ENCODE measurements at regions not wholly inside any gene's neighbourhood (a gene's known extent, or its start where the extent isn't known, plus 50 kb on each side); places are given as distances from the start of the nearest gene placed in this dataset.
A peak's percentile ranks its signal among the peaks of the same experiment; 100 is the strongest.
"Not testable (repeated sequence)": the region's sequence is repeated elsewhere in the genome, so short reads cannot be mapped to it uniquely, and the experiment has no call there.

GRCh38 chr1:185681034-185681633 lies 53.1 kb upstream of the HMCN1 start:
- DNase-seq (ENCODE audit: low spot score) (peak; percentile 42), FAIRE-seq (no peak)

- FAIRE-seq, result no peak
- no peak for DNase-seq (ENCODE audit: low spot score)
These were observed 53.7 kb upstream of the HMCN1 start for GRCh38 chr1:185680453-185680852.

DNA sequence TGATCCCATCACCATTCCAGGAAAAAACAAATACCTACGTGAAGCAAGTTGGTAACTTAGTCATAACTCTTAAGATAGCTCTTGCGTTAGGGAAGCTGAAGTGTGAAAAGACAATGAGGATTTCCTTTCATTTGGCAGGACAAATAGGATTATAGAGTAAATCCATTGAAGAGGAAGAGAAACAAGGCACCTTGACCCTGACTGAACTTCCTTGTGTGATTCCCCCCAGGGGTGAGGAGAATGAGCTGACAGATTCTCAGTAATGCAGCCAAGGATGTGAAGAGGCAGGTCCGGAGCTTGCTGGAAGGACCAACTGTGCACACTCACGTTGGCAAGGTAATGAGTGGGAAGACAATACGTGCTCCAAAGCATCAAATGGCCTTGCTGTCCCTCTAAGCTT lies 55.0 kb upstream of the HMCN1 start:
- FAIRE-seq (no peak), DNase-seq (ENCODE audit: low spot score) (no peak)

DNA sequence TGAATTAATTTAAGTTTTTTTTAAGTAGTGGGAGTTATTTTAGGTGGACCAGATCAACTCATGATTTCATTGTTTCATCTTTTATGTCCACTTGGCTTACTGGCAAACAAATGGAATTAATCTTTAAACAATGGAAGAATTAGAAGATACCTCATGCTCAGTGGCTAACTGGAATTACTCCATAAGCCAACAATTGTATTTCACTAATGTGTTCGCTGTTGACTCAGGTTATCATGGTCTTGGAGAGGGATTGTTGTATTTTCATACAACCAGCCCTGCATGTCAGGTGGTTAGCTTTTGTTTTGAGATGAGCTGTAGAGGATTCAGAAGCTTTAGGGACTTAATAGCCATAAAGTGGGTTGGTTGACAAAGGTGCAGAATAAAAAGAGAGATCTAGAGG lies 57.2 kb upstream of the HMCN1 start:
- no peak for DNase-seq (ENCODE audit: low spot score)
- FAIRE-seq, result no peak

GRCh38 chr1:185674201-185674600 lies 60.0 kb upstream of the HMCN1 start:
- FAIRE-seq, result no peak
- no peak for DNase-seq (ENCODE audit: low spot score)

- no peak for FAIRE-seq
These were observed 61.4 kb upstream of the HMCN1 start for GRCh38 chr1:185672719-185673360.

GRCh38 chr1:185670187-185670627 lies 64.0 kb upstream of the HMCN1 start:
- peak; percentile 23 for DNase-seq (ENCODE audit: low spot score)
- FAIRE-seq, result no peak

More at GRCh38 chr1:185672719-185673360, 61.4 kb upstream of the HMCN1 start:
- DNase-seq (ENCODE audit: low spot score), result no peak

DNA sequence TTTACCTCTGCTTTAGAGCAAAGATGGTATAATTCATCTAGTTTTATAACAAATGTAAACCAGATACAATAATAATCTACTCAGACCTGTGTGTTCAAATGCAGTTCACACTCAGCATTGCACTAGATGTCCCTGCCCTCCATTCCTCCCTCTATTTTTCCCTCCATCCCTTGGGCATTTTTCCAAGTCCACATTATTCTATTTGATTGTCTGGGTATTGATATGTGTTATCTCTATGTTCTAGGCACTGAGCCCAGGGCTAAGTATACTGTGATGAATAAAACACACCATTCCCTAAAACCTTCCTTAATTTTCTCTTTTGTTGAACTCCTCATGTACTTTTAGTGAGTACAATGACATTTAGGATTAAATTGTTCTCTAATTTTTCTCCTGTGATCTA lies 66.2 kb upstream of the HMCN1 start:
- no peak for FAIRE-seq
- no peak for DNase-seq (ENCODE audit: low spot score)

- FAIRE-seq (no peak), DNase-seq (ENCODE audit: low spot score) (no peak)
These were observed 67.6 kb upstream of the HMCN1 start for GRCh38 chr1:185666582-185666981.

- no peak for FAIRE-seq
- DNase-seq (ENCODE audit: low spot score), result no peak
These were observed 70.4 kb upstream of the HMCN1 start for GRCh38 chr1:185663771-185664296.

GRCh38 chr1:185663332-185663731 lies 70.9 kb upstream of the HMCN1 start:
- DNase-seq (ENCODE audit: low spot score) (no peak), FAIRE-seq (no peak)

- no peak for FAIRE-seq
- no peak for DNase-seq (ENCODE audit: low spot score)
These were observed 72.2 kb upstream of the HMCN1 start for GRCh38 chr1:185661971-185662370.

DNA sequence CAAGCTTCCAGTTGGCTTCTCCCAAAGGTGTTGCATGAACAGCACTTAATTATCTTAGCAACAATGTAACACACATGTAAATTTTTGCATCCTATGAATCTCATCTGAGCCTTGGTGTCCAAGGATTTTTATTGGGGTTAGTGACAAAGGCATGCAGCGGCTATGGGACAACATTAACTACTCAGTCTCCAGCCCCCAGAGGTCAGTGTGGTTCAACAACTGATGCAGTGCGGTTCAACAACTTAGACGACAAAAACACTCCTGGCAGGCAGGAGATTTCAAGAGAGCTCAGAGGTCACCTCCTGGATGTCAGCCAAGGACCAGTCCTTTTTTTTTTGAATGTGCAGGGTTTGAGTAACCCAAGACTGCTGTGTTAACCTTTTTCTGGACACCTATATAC lies 77.5 kb upstream of the HMCN1 start:
- DNase-seq (ENCODE audit: low spot score), result no peak
- FAIRE-seq, result no peak

GRCh38 chr1:185654952-185655314 lies 79.3 kb upstream of the HMCN1 start:
- FAIRE-seq (no peak), DNase-seq (ENCODE audit: low spot score) (no peak)

DNA sequence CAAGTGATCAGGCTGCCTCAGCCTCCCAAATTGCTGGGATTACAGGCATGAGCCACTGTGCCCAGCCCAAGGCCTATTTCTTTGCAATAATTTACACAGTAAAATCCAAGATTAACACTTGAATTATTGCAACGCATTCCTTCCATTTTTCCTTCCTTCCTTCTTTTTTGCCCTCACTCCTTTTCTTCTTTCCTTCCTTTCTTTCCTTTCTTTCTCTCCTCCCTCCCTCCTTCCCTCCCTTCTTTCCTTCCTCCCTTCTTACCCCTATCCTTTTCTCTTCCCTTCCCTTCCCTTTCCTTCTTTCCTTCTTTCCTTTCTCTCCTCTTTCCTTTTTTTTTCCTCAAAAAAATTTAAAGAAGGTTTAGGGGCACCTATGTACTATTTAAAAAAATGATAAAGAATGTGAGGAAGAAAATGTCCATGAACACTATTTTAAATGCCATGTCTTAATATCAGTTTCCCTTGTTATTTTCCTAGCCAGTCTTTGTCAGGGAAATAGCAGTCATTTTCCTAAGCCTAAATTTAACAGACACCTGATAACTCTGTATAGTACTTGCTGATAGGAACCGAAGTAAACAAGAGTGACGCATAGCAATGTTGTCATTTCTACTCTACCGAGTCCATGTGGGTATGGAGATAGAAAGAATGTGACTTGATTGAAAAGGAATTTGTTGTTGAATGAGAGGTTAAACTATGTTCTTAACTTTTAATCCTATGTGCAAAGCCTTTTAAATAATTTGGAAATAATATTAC lies 79.8 kb upstream of the HMCN1 start:
- FAIRE-seq (no peak), DNase-seq (ENCODE audit: low spot score) (no peak)

GRCh38 chr1:185653615-185654014 lies 80.6 kb upstream of the HMCN1 start:
- FAIRE-seq (no peak), DNase-seq (ENCODE audit: low spot score) (no peak)

DNA sequence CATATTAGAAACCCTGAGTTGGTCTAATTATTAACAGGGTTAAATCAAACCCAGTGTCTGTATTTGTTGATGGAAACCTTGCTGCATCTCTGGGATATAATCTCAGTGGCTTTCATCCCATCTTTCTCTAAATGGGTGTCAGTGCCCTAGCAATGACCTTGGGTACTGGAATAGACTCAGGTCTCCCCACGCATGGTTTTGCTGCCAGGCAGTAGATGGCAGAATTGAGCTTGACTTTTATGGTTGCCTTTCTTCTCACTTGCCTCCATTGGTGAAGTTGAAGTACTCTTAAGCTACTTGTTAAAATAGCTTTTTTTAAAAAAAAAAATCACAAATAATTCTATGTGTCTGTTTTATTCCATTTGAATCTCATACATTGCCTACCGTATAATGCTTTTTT lies 81.8 kb upstream of the HMCN1 start:
- FAIRE-seq (no peak), DNase-seq (ENCODE audit: low spot score) (no peak)

DNA sequence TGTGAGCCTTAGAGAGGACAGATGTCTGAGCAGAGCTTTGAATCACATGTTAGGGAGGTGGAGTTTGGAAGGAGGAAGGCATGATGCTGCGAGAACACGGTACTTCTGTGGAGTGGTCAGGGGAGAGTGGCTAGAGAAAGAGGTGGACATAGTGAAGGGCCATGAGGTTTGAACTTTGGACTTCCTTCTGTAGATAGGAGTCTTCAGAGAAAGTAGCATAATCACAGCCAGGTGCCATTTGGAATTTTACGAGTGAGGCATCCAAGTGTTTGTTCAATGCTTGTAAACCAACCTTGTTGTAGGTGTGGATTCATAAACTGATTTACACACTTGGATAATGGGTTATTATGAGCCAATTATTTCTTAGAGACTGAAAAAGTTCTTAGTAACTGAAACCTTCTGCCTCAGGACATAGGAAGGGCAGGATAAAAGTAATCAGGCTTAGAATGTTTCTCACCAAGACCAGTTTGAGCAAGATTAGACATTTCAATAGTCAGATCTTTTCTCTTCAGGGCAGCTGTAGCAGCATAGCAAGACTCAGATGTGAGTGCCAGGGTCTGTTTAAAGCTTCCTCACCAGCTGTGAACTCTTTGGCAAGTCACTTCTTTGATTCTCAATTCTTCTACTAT lies 83.5 kb upstream of the HMCN1 start:
- DNase-seq (ENCODE audit: low spot score) (no peak), FAIRE-seq (no peak)

DNA sequence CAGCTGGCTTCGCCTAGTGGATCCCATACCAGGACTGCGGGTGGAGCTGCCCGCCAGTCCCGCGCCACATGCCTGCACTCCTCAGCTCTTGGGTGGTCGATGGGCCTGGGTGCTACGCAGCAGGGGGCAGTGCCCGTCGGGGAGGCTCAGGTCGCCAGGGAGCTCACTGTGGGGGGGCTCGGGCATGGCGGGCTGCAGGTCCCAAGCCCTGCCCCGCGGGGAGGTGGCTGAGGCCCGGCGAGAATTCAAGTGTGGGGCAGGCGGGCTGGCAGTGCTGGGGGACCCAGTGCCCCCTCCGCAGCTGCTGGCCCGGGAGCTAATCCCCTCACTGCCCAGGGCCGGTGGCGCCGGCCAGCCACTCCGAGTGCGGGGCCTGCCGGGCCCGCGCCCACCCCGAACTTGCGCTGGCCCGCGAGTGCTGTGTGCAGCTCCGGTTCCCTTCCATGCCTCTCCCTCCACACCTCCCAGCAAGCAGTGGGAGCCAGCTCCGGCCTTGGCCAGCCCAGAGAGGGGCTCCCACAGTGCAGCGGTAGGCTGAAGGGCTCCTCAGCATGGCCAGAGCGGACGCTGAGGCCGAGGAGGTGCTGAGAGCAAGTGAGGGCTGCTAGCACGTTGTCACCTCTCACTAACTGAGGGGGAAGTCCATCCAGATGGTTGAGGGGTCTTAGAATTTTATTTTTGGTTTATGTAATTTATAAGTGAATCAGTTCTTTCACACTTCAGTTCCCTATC lies 85.2 kb upstream of the HMCN1 start:
- FAIRE-seq (no peak), DNase-seq (ENCODE audit: low spot score) (no peak)

- DNase-seq (ENCODE audit: low spot score); FAIRE-seq: not testable (repeated sequence)
These were observed 86.5 kb upstream of the HMCN1 start for GRCh38 chr1:185647597-185648267.

- DNase-seq (ENCODE audit: low spot score), result peak; percentile 76
- peak; percentile 53 for FAIRE-seq
These were observed 87.9 kb upstream of the HMCN1 start for GRCh38 chr1:185646202-185646683.
